Loucy (cell line): ENCODE measurements at regions not wholly inside any gene's neighbourhood (a gene's known extent, or its start where the extent isn't known, plus 50 kb on each side); places are given as distances from the start of the nearest gene placed in this dataset.

Experiments
- H2AFZ ChIP-seq: fragments of 200-600 bp; sonication (generic); 2 replicates; pipeline ENCODE4 v1.6.0; 2016; ENCODE audit warnings: antibody characterized with exemption, mild to moderate bottlenecking, low read length, moderate library complexity
- H3F3A ChIP-seq: fragments of 200-600 bp; 2 replicates; pipeline ENCODE4 v1.6.0; 2016; ENCODE audit warnings: antibody characterized with exemption, low read depth, mild to moderate bottlenecking
- H3K27me3 ChIP-seq: fragments of 200-600 bp; sonication (generic); 2 replicates; pipeline ENCODE4 v1.6.1; 2014; ENCODE audit warnings: low read length, mild to moderate bottlenecking; ENCODE audit not compliant: insufficient read depth, poor library complexity, severe bottlenecking
- H3K36me3 ChIP-seq: fragments of 200-600 bp; sonication (generic); 2 replicates; pipeline ENCODE4 v1.6.1; 2016; ENCODE audit warnings: low read length; ENCODE audit not compliant: insufficient read depth
- H3K4me1 ChIP-seq: fragments of 200-600 bp; sonication (generic); 2 replicates; pipeline ENCODE4 v1.5.1; 2014; ENCODE audit warnings: low read length, mild to moderate bottlenecking; ENCODE audit not compliant: insufficient read depth, poor library complexity, severe bottlenecking
- H3K4me2 ChIP-seq: fragments of 200-600 bp; sonication (generic); 2 replicates; pipeline ENCODE4 v1.6.0; 2014; ENCODE audit warnings: antibody characterized with exemption, low read length, low read depth, mild to moderate bottlenecking; ENCODE audit not compliant: poor library complexity, severe bottlenecking
- H3K4me3 ChIP-seq: fragments of 200-600 bp; sonication (generic); 2 replicates; pipeline ENCODE4 v1.5.1; 2014; ENCODE audit warnings: low read length, mild to moderate bottlenecking, mixed read lengths; ENCODE audit not compliant: poor library complexity, severe bottlenecking
- H3K79me2 ChIP-seq: fragments of 200-600 bp; sonication (generic); 2 replicates; pipeline ENCODE4 v1.6.1; 2014; ENCODE audit warnings: low read length; ENCODE audit not compliant: insufficient read depth
- H3K9ac ChIP-seq: fragments of 200-600 bp; sonication (generic); 2 replicates; pipeline ENCODE4 v1.6.0; 2014; ENCODE audit warnings: mild to moderate bottlenecking, low read depth, low read length, moderate library complexity; ENCODE audit not compliant: poor library complexity, severe bottlenecking
- H3K9me2 ChIP-seq: fragments of 200-600 bp; sonication (generic); replicated peaks from 2 replicates; pipeline ENCODE4 v1.6.1; 2016; ENCODE audit warnings: low read depth, low read length, mixed read lengths
- H3K9me3 ChIP-seq: fragments of 200-600 bp; sonication (generic); 2 replicates; pipeline ENCODE4 v1.6.1; 2014; ENCODE audit warnings: mild to moderate bottlenecking, antibody characterized with exemption, low read length, low read depth; ENCODE audit not compliant: insufficient read depth
- H4K20me1 ChIP-seq: fragments of 200-600 bp; sonication (generic); 2 replicates; pipeline ENCODE4 v1.6.0; 2014; ENCODE audit warnings: antibody characterized with exemption, low read length, mild to moderate bottlenecking; ENCODE audit not compliant: insufficient read depth, poor library complexity, severe bottlenecking
- CTCF ChIP-seq: fragments of 200-600 bp; sonication (generic); conservative IDR thresholded peaks from 2 replicates; pipeline ENCODE4 v1.5.1; 2014; ENCODE audit warnings: mild to moderate bottlenecking, antibody characterized with exemption, low read length
- EZH2phosphoT487 ChIP-seq: fragments of 200-600 bp; IDR thresholded peaks from 2 replicates; pipeline ENCODE4 v1.6.1; 2018; ENCODE audit warnings: antibody characterized with exemption, mild to moderate bottlenecking, moderate library complexity, borderline replicate concordance

GRCh38 chr6:37549558-37549957 lies 49.9 kb upstream of the CCDC167 start:
- H4K20me1 ChIP-seq: no peaks in the 10 kb centered on the region
- H3K4me3 ChIP-seq: no peak overlapping the region
- H3K4me1 ChIP-seq: no peaks in the 10 kb centered on the region
- no peak overlapping the region for H3K4me2 ChIP-seq
- no peaks in the 10 kb centered on the region for H3K9me3 ChIP-seq
- no peaks in the 10 kb centered on the region for H3K79me2 ChIP-seq
- TF ChIP-seq EZH2phosphoT487: no peak
- TF ChIP-seq CTCF: no peak
- H3K9ac ChIP-seq: no peak overlapping the region
- no peaks in the 10 kb centered on the region for H3K27me3 ChIP-seq
- H3K9me2 ChIP-seq: no peaks in the 10 kb centered on the region
- no peaks in the 10 kb centered on the region for H3F3A ChIP-seq
- H3K36me3 ChIP-seq: no peaks in the 10 kb centered on the region
- H2AFZ ChIP-seq: no peak overlapping the region
